Esophagus muscularis mucosa (tissue), 3 donors: ENCODE measurements at regions not wholly inside any gene's neighbourhood (a gene's known extent, or its start where the extent isn't known, plus 50 kb on each side); places are given as distances from the start of the nearest gene placed in this dataset.
A peak's percentile ranks its signal among the peaks of the same experiment; 100 is the strongest.

ENCODE experiments used
- CTCF ChIP-seq, 3 experiments: fragments of 200-600 bp in 2 of 3; fragments of 450-650 bp in 1 of 3; sonication (generic) in 2 of 3; IDR thresholded peaks; one replicate each; pipeline ENCODE4 v1.5.1; 2017 to 2019; ENCODE audit warnings: antibody characterized with exemption in 3 of 3, mild to moderate bottlenecking in 2 of 3, moderate library complexity in 1 of 3
- POLR2AphosphoS5 ChIP-seq, 2 donors: sonication (generic); formaldehyde crosslinking; IDR thresholded peaks; one replicate each; pipeline ENCODE4 v1.6.1; 2017; ENCODE audit warnings: antibody characterized with exemption in 2 of 2

GRCh38 chr6:63509652-63510352 lies 62.5 kb upstream of the LOC128125822 start:
- TF ChIP-seq POLR2AphosphoS5 (IDR thresholded peaks at IDR 0.05) = peak in 1 of 2 donors; percentile 34
- TF ChIP-seq CTCF (IDR thresholded peaks at IDR 0.05) = no peak
